ENCODE measurements at regions not wholly inside any gene's neighbourhood (a gene's known extent, or its start where the extent isn't known, plus 50 kb on each side); places are given as distances from the start of the nearest gene placed in this dataset.
"Not testable (repeated sequence)": the region's sequence is repeated elsewhere in the genome, so short reads cannot be mapped to it uniquely, and the experiment has no call there.

- Histone ChIP-seq H3K4me3 (no peak overlapping the region), H3K27me3 (no peaks in the 10 kb centered on the region), H3K9me3 (no peaks in the 10 kb centered on the region), H3K36me3 (no peaks in the 10 kb centered on the region), H3K4me1 (no peaks in the 10 kb centered on the region), H3K27ac (no peak overlapping the region)
- no peak for TF ChIP-seq CTCF (IDR thresholded peaks at IDR 0.05)
- ATAC-seq (no peak), DNase-seq (no peak)
- intact Hi-C loops (cut with DNase I), result no loop called here
Measured at GRCh38 chr11:112662554-112662953, 298.7 kb upstream of the NCAM1 start.

- no peak overlapping the region for H3K27ac ChIP-seq
- DNase-seq, result no peak
- no peaks in the 10 kb centered on the region for H3K27me3 ChIP-seq
- no peaks in the 10 kb centered on the region for H3K36me3 ChIP-seq
- H3K4me1 ChIP-seq, result no peaks in the 10 kb centered on the region
- H3K4me3 ChIP-seq, result no peak overlapping the region
- no peaks in the 10 kb centered on the region for H3K9me3 ChIP-seq
- intact Hi-C loops (cut with DNase I), result no loop called here
- no peak for TF ChIP-seq CTCF (IDR thresholded peaks at IDR 0.05)
- ATAC-seq, result no peak
Measured at GRCh38 chr11:112663947-112664634, 297.1 kb upstream of the NCAM1 start.

GRCh38 chr11:112665291-112665690 is 295.9 kb upstream of the NCAM1 start:
- Histone ChIP-seq H3K4me3 (no peak overlapping the region), H3K27me3 (no peaks in the 10 kb centered on the region), H3K36me3 (no peaks in the 10 kb centered on the region), H3K27ac (no peak overlapping the region), H3K4me1 (no peaks in the 10 kb centered on the region), H3K9me3 (no peaks in the 10 kb centered on the region)
- intact Hi-C loops (cut with DNase I), result no loop called here
- TF ChIP-seq CTCF (IDR thresholded peaks at IDR 0.05), result no peak
- ATAC-seq (no peak), DNase-seq (no peak)

- no peaks in the 10 kb centered on the region for H3K4me1 ChIP-seq
- no peaks in the 10 kb centered on the region for H3K9me3 ChIP-seq
- H3K27ac ChIP-seq, result no peak overlapping the region
- no peaks in the 10 kb centered on the region for H3K27me3 ChIP-seq
- H3K36me3 ChIP-seq, result no peaks in the 10 kb centered on the region
- no peak for TF ChIP-seq CTCF (IDR thresholded peaks at IDR 0.05)
- no peak overlapping the region for H3K4me3 ChIP-seq
- DNase-seq, result no peak
- intact Hi-C loops (cut with DNase I), result no loop called here
- no peak for ATAC-seq
Measured at GRCh38 chr11:112666253-112666652, 295.0 kb upstream of the NCAM1 start.

- Histone ChIP-seq H3K27me3 (peaks cover 0 to 8% of the 10 kb centered on the region in 2 donors), H3K9me3 (no peaks in the 10 kb centered on the region), H3K4me3 (no peak overlapping the region), H3K4me1 (no peaks in the 10 kb centered on the region), H3K27ac (no peak overlapping the region), H3K36me3 (no peaks in the 10 kb centered on the region)
- intact Hi-C loops (cut with DNase I), result no loop called here
- DNase-seq (no peak), ATAC-seq (no peak)
- TF ChIP-seq CTCF (IDR thresholded peaks at IDR 0.05), result no peak
Measured at GRCh38 chr11:112670806-112671570, 290.2 kb upstream of the NCAM1 start.

GRCh38 chr11:112673401-112673800 is 287.8 kb upstream of the NCAM1 start:
- H3K4me1 ChIP-seq; DNase-seq; H3K4me3 ChIP-seq; H3K27ac ChIP-seq; intact Hi-C loops (cut with DNase I); H3K27me3 ChIP-seq; H3K36me3 ChIP-seq; ATAC-seq; H3K9me3 ChIP-seq: not testable (repeated sequence)
